H1 (cell line): ENCODE measurements at regions not wholly inside any gene's neighbourhood (a gene's known extent, or its start where the extent isn't known, plus 50 kb on each side); places are given as distances from the start of the nearest gene placed in this dataset.

Experiments
- HDAC2 ChIP-seq, 2 experiments: fragments of 300-600 bp in 1 of 2; sonication (generic) in 1 of 2; IDR thresholded peaks; 2 replicates each; pipeline ENCODE4 v1.6.1; 2011 to 2012; ENCODE audit warnings: low read depth in 2 of 2, low read length in 2 of 2, mild to moderate bottlenecking in 2 of 2, moderate library complexity in 2 of 2, borderline replicate concordance in 1 of 2, inconsistent platforms in 1 of 2
- KDM1A ChIP-seq: fragments of 200-600, 300-600 bp; sonication (generic); IDR thresholded peaks from 2 replicates; pipeline ENCODE4 v1.7.1; 2016; ENCODE audit warnings: mild to moderate bottlenecking, low read length, borderline replicate concordance
- MAFK ChIP-seq: IDR thresholded peaks from 2 replicates; pipeline ENCODE4 v1.6.1; 2012; ENCODE audit warnings: low read depth, mild to moderate bottlenecking, improper control_type of control experiment, low read length
- RFX5 ChIP-seq: IDR thresholded peaks from 2 replicates; pipeline ENCODE4 v1.6.1; 2011; ENCODE audit warnings: low read depth, low read length, improper control_type of control experiment, borderline replicate concordance
- SIN3A ChIP-seq, 2 experiments: IDR thresholded peaks in 1 of 2; conservative IDR thresholded peaks in 1 of 2; 2 replicates each; pipeline ENCODE4 v1.6.1; 2011 to 2012; ENCODE audit warnings: low read length in 2 of 2, improper control_type of control experiment in 1 of 2, low read depth in 1 of 2, mild to moderate bottlenecking in 1 of 2
- SP2 ChIP-seq: IDR thresholded peaks from 2 replicates; pipeline ENCODE4 v1.6.1; 2012; ENCODE audit warnings: mild to moderate bottlenecking, low read length, inconsistent platforms
- TCF12 ChIP-seq: IDR thresholded peaks from 2 replicates; pipeline ENCODE4 v1.6.1; 2011; ENCODE audit warnings: low read depth, mild to moderate bottlenecking, low read length
- TF ChIP-seq, protein P1 (sequence below): fragments of 300-600 bp; sonication (generic); IDR thresholded peaks from 2 replicates; pipeline ENCODE4 v1.7.1; 2012; ENCODE audit warnings: low read length, moderate library complexity, mild to moderate bottlenecking, inconsistent platforms; ENCODE audit not compliant: insufficient replicate concordance
- TF ChIP-seq, protein P2 (sequence below): IDR thresholded peaks from 2 replicates; pipeline ENCODE4 v1.6.1; 2012; ENCODE audit warnings: inconsistent platforms

DNA sequence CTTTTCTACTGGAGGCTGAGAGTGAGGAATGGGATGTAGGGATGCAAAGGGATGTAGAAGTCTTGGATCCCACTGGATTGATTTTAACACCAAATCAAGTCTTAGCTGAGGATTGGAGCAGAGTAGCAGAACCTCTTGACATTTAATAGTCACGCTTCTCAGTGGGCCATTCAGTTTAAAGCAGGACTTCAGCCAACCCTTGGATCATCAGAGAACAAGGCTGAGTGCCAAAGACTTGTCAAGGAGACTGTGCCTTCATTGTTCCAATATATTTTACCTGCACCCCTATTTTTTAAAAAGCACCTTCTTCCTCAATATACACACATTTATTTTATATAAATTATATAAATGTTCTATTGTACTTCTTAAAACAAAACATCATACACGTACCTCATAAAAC lies 242.4 kb upstream of the ST6GAL2 start (continued):
- TF ChIP-seq, protein P1, sequence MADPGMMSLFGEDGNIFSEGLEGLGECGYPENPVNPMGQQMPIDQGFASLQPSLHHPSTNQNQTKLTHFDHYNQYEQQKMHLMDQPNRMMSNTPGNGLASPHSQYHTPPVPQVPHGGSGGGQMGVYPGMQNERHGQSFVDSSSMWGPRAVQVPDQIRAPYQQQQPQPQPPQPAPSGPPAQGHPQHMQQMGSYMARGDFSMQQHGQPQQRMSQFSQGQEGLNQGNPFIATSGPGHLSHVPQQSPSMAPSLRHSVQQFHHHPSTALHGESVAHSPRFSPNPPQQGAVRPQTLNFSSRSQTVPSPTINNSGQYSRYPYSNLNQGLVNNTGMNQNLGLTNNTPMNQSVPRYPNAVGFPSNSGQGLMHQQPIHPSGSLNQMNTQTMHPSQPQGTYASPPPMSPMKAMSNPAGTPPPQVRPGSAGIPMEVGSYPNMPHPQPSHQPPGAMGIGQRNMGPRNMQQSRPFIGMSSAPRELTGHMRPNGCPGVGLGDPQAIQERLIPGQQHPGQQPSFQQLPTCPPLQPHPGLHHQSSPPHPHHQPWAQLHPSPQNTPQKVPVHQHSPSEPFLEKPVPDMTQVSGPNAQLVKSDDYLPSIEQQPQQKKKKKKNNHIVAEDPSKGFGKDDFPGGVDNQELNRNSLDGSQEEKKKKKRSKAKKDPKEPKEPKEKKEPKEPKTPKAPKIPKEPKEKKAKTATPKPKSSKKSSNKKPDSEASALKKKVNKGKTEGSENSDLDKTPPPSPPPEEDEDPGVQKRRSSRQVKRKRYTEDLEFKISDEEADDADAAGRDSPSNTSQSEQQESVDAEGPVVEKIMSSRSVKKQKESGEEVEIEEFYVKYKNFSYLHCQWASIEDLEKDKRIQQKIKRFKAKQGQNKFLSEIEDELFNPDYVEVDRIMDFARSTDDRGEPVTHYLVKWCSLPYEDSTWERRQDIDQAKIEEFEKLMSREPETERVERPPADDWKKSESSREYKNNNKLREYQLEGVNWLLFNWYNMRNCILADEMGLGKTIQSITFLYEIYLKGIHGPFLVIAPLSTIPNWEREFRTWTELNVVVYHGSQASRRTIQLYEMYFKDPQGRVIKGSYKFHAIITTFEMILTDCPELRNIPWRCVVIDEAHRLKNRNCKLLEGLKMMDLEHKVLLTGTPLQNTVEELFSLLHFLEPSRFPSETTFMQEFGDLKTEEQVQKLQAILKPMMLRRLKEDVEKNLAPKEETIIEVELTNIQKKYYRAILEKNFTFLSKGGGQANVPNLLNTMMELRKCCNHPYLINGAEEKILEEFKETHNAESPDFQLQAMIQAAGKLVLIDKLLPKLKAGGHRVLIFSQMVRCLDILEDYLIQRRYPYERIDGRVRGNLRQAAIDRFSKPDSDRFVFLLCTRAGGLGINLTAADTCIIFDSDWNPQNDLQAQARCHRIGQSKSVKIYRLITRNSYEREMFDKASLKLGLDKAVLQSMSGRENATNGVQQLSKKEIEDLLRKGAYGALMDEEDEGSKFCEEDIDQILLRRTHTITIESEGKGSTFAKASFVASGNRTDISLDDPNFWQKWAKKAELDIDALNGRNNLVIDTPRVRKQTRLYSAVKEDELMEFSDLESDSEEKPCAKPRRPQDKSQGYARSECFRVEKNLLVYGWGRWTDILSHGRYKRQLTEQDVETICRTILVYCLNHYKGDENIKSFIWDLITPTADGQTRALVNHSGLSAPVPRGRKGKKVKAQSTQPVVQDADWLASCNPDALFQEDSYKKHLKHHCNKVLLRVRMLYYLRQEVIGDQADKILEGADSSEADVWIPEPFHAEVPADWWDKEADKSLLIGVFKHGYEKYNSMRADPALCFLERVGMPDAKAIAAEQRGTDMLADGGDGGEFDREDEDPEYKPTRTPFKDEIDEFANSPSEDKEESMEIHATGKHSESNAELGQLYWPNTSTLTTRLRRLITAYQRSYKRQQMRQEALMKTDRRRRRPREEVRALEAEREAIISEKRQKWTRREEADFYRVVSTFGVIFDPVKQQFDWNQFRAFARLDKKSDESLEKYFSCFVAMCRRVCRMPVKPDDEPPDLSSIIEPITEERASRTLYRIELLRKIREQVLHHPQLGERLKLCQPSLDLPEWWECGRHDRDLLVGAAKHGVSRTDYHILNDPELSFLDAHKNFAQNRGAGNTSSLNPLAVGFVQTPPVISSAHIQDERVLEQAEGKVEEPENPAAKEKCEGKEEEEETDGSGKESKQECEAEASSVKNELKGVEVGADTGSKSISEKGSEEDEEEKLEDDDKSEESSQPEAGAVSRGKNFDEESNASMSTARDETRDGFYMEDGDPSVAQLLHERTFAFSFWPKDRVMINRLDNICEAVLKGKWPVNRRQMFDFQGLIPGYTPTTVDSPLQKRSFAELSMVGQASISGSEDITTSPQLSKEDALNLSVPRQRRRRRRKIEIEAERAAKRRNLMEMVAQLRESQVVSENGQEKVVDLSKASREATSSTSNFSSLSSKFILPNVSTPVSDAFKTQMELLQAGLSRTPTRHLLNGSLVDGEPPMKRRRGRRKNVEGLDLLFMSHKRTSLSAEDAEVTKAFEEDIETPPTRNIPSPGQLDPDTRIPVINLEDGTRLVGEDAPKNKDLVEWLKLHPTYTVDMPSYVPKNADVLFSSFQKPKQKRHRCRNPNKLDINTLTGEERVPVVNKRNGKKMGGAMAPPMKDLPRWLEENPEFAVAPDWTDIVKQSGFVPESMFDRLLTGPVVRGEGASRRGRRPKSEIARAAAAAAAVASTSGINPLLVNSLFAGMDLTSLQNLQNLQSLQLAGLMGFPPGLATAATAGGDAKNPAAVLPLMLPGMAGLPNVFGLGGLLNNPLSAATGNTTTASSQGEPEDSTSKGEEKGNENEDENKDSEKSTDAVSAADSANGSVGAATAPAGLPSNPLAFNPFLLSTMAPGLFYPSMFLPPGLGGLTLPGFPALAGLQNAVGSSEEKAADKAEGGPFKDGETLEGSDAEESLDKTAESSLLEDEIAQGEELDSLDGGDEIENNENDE = no peak
- TF ChIP-seq SIN3A (conservative IDR thresholded peaks at IDR 0.05 in 1 of 2, IDR thresholded peaks at IDR 0.05 in 1 of 2; ENCODE audit: low read depth in 1 of 2, low read length in 2 of 2) (no peak), MAFK (no peak), KDM1A (no peak), HDAC2 (IDR thresholded peaks at IDR 0.05; ENCODE audit: borderline replicate concordance in 1 of 2, low read depth in 2 of 2, low read length in 2 of 2) (no peak), TCF12 (no peak), SP2 (no peak), RFX5 (no peak)
- TF ChIP-seq, protein P2, sequence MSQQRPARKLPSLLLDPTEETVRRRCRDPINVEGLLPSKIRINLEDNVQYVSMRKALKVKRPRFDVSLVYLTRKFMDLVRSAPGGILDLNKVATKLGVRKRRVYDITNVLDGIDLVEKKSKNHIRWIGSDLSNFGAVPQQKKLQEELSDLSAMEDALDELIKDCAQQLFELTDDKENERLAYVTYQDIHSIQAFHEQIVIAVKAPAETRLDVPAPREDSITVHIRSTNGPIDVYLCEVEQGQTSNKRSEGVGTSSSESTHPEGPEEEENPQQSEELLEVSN = no peak
- TF ChIP-seq, all 59 proteins: peak for 0
